GM23248 (cell line): ENCODE measurements at regions not wholly inside any gene's neighbourhood (a gene's known extent, or its start where the extent isn't known, plus 50 kb on each side); places are given as distances from the start of the nearest gene placed in this dataset.

ENCODE experiments used
- EZH2 ChIP-seq: fragments of 200-600 bp; sonication (generic); IDR thresholded peaks from 2 replicates; pipeline ENCODE4 v1.6.1; 2018; ENCODE audit warnings: antibody characterized with exemption, mild to moderate bottlenecking; ENCODE audit not compliant: insufficient read depth, poor library complexity, severe bottlenecking
- EZH2phosphoT487 ChIP-seq: fragments of 200-600 bp; sonication (generic); IDR thresholded peaks from 2 replicates; pipeline ENCODE4 v1.6.1; 2018; ENCODE audit warnings: antibody characterized with exemption, moderate library complexity, mild to moderate bottlenecking, low read depth; ENCODE audit not compliant: insufficient read depth

DNA sequence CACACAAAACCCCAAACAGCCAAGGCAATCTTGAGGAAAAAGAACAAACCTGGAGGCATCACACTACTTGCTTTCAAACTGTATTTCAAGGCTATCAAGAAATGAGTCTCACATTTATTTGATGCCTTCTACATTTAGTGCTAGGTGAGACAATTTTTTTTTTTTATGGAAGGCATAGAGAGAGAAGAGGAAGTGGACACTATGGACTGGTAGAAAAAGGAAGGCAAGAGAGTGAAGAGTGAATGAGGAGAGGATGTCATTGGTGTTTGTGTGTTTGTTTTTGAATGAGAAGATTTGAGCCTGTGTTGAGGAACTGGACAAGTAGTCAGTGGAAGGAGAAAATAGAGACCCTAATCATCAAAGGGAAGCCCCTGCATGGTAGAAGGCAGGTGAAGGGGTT lies 182.0 kb upstream of the JAG1 start:
- no peak for TF ChIP-seq EZH2
- no peak for TF ChIP-seq EZH2phosphoT487
